GM13977 (cell line): ENCODE measurements at regions not wholly inside any gene's neighbourhood (a gene's known extent, or its start where the extent isn't known, plus 50 kb on each side); places are given as distances from the start of the nearest gene placed in this dataset.

ENCODE experiments used
- DNase-seq: peaks from one replicate; pipeline ENCODE4 v3.0.0; 2012; ENCODE audit warnings: low spot score
- CTCF ChIP-seq: IDR thresholded peaks from 2 replicates; pipeline ENCODE4 v1.5.1; 2012; ENCODE audit warnings: mild to moderate bottlenecking, control low read depth; ENCODE audit not compliant: insufficient read depth; ENCODE audit errors: extremely low read depth, missing control alignments
- in situ Hi-C: fragments of 300-500 bp; cut with MboI; formaldehyde crosslinking; loops from one replicate; pipeline ENCODE4 v1.12.0; 2022; ENCODE audit warnings: low sequenced_read_pairs, low pct_unique_long_range_greater_than_20kb, mixed read lengths, inconsistent platforms; ENCODE audit not compliant: unreplicated experiment

- no peak for TF ChIP-seq CTCF
- no peak for DNase-seq
- in situ Hi-C loops, result no loop called here
These were observed 431.5 kb downstream of the BCL11B start for GRCh38 chr14:98840511-98840910.

GRCh38 chr14:98844456-98844855, 427.5 kb downstream of the BCL11B start:
- no peak for TF ChIP-seq CTCF
- DNase-seq, result no peak
- in situ Hi-C loops, result no loop called here

- no peak for DNase-seq
- in situ Hi-C loops, result no loop called here
- no peak for TF ChIP-seq CTCF
These were observed 424.2 kb downstream of the BCL11B start for GRCh38 chr14:98847521-98848468.

GRCh38 chr14:98853063-98853729, 418.8 kb downstream of the BCL11B start:
- in situ Hi-C loops, result no loop called here

GRCh38 chr14:98855926-98856715, 415.9 kb downstream of the BCL11B start:
- no peak for TF ChIP-seq CTCF
- in situ Hi-C loops, result no loop called here
- DNase-seq, result no peak

More at GRCh38 chr14:98853063-98853729, 418.8 kb downstream of the BCL11B start:
- TF ChIP-seq CTCF, result no peak
- DNase-seq, result no peak

GRCh38 chr14:98858158-98858557, 413.8 kb downstream of the BCL11B start:
- no peak for DNase-seq

More at GRCh38 chr14:98858158-98858557, 413.8 kb downstream of the BCL11B start:
- in situ Hi-C loops, result no loop called here
- TF ChIP-seq CTCF, result no peak
